ENCODE measurements at regions not wholly inside any gene's neighbourhood (a gene's known extent, or its start where the extent isn't known, plus 50 kb on each side); places are given as distances from the start of the nearest gene placed in this dataset.
A peak's percentile ranks its signal among the peaks of the same experiment; 100 is the strongest.

DNA sequence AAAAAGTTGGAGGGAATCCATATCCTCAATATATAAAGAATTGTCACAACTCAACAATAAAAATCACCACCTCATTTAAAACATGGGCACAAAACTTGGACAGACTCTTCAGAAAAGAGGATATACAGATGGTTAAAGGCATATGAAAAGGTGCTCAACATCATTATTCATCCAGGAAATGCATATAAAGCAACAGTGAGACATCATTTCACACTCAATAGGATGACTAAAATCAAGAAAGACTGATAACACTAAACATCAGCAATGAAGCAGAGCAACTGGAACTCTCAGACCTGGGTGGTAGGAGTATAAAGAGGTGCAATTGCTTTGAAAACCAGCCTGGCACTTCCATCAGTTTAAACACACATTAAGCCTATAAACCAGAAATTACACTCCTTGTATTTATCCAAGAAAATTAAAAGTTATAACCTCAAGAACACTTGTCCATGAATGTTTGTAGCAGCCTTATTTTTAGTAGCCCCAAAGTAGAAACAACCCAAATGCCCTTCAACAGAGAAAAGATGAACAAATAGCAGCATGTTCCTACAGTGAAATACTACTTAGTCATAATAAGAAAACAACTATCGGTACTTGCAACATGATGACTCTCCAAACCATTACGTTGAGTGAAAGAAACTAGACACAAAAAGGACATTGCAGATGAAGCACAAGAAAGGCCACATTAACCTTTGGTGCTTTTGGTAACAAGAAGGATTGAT, 79.1 kb upstream of the TANC1 start:
- TF ChIP-seq RAD21 (IDR thresholded peaks at IDR 0.05; ENCODE audit: low read depth) (no peak), EP300 (IDR thresholded peaks at IDR 0.05; ENCODE audit: borderline replicate concordance) (no peak), TCF12 (IDR thresholded peaks at IDR 0.05; ENCODE audit: low read depth) (no peak), YY1 (IDR thresholded peaks at IDR 0.05; ENCODE audit: low read depth) (no peak), NFIC (IDR thresholded peaks at IDR 0.05) (no peak)
- TF ChIP-seq, protein P1, sequence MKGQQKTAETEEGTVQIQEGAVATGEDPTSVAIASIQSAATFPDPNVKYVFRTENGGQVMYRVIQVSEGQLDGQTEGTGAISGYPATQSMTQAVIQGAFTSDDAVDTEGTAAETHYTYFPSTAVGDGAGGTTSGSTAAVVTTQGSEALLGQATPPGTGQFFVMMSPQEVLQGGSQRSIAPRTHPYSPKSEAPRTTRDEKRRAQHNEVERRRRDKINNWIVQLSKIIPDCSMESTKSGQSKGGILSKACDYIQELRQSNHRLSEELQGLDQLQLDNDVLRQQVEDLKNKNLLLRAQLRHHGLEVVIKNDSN (IDR thresholded peaks at IDR 0.05), result no peak

DNA sequence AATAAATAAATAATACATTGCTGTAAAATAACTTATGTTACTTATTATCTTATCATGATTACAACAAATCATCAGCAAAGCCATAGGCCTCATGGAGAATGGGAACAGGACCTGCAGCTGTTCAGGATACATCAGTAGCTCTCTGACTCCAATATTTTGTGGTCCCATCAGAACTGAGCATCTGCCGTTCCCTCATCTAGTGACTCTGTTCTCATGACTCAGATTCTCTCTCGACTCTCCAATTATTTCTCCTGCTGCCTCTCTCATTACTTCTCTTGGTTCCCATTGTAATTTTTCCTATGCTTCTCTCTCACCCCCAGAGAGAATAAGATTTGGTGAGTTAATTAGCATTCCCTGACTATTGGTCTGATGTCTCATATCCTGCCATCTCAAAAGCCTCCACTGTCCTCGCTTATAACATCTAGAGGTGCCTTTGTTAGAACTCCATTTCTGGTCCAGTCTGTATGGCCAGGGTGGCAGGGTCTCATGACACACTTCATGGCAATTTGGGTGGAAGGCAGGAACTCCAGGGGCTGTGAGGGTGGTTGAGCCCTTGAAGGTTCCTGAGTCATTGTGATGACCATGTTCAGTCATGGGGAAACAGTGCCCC, 78.0 kb upstream of the TANC1 start:
- TF ChIP-seq EP300 (IDR thresholded peaks at IDR 0.05; ENCODE audit: borderline replicate concordance) (no peak), EGR1 (IDR thresholded peaks at IDR 0.05) (no peak)

DNA sequence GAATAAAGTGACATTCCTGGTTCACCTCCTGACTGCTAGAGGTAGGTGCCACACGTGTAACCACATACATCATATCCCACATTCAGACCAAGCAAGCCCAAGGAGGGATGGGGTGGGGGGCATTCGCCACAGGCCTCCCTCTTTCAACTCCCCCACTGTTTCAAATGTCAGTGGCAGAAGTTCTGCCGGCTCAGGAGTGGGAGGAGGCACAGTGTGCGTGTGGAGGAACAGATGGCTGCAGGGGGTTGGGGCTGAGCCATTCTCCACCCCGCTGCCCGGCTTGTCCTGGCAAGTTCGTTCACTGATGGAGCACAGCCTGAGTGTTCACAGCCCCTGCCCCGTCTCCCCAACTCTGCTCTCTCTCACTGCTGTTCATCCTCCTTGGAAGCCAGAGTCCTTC, 75.4 kb upstream of the TANC1 start:
- TF ChIP-seq TEAD4 (IDR thresholded peaks at IDR 0.05) (no peak), FOXM1 (IDR thresholded peaks at IDR 0.05; ENCODE audit: borderline replicate concordance, low read depth) (no peak), NFIC (IDR thresholded peaks at IDR 0.05) (no peak), TAF1 (IDR thresholded peaks at IDR 0.05; ENCODE audit: low read depth) (no peak)
- TF ChIP-seq, protein P1 (IDR thresholded peaks at IDR 0.05), result no peak
- TF ChIP-seq, protein P2, sequence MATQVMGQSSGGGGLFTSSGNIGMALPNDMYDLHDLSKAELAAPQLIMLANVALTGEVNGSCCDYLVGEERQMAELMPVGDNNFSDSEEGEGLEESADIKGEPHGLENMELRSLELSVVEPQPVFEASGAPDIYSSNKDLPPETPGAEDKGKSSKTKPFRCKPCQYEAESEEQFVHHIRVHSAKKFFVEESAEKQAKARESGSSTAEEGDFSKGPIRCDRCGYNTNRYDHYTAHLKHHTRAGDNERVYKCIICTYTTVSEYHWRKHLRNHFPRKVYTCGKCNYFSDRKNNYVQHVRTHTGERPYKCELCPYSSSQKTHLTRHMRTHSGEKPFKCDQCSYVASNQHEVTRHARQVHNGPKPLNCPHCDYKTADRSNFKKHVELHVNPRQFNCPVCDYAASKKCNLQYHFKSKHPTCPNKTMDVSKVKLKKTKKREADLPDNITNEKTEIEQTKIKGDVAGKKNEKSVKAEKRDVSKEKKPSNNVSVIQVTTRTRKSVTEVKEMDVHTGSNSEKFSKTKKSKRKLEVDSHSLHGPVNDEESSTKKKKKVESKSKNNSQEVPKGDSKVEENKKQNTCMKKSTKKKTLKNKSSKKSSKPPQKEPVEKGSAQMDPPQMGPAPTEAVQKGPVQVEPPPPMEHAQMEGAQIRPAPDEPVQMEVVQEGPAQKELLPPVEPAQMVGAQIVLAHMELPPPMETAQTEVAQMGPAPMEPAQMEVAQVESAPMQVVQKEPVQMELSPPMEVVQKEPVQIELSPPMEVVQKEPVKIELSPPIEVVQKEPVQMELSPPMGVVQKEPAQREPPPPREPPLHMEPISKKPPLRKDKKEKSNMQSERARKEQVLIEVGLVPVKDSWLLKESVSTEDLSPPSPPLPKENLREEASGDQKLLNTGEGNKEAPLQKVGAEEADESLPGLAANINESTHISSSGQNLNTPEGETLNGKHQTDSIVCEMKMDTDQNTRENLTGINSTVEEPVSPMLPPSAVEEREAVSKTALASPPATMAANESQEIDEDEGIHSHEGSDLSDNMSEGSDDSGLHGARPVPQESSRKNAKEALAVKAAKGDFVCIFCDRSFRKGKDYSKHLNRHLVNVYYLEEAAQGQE (IDR thresholded peaks at IDR 0.05; ENCODE audit: low read depth), result no peak

DNA sequence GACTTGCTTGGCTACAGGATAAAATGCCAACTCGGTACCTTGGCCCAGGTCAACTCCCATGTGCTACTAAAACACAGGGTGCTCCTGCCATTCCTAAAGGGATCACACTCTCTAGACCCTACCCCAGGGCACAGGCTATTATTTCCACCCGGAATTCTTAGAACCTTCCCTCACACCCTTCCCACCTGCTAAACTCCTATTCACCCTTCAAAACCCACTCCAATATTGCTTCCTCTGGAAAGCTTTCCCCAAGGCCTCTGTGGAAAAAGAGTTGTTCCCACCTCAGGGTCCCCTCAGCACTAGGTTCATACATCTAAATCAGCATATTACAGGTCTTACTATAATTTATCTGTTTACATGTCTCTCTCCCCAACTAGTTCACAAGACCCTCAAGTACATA, 75.0 kb upstream of the TANC1 start:
- TF ChIP-seq, protein P1 (IDR thresholded peaks at IDR 0.05), result no peak
- TF ChIP-seq FOXM1 (IDR thresholded peaks at IDR 0.05; ENCODE audit: borderline replicate concordance, low read depth) (no peak), RAD21 (IDR thresholded peaks at IDR 0.05; ENCODE audit: low read depth) (no peak), TCF12 (IDR thresholded peaks at IDR 0.05; ENCODE audit: low read depth) (no peak), TEAD4 (IDR thresholded peaks at IDR 0.05) (no peak), EP300 (IDR thresholded peaks at IDR 0.05; ENCODE audit: borderline replicate concordance) (no peak), NFIC (IDR thresholded peaks at IDR 0.05) (no peak)

DNA sequence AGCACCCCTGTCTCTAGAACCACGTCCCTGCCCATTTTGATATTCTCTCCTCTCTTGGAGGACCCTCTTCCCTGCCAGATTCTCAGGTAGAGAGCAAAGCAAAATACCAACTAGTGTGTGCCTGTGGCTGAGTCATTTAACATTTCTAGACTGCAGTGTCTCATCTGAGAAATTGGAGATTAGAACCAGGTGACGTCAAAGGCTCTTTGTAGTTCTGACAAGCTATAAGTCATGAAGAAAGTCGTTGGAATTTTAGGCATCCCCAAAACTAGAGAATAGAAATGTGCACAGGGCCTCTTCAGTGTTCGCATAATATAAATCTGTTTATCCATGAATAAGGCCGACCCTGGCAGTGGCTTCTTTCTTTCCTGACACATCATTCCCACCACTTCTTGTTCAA, 74.4 kb upstream of the TANC1 start:
- TF ChIP-seq YY1 (IDR thresholded peaks at IDR 0.05; ENCODE audit: low read depth), result no peak
- no peak for TF ChIP-seq ZBTB7A (IDR thresholded peaks at IDR 0.05; ENCODE audit: low read depth)
- TF ChIP-seq FOXM1 (IDR thresholded peaks at IDR 0.05; ENCODE audit: borderline replicate concordance, low read depth), result no peak
- peak; percentile 59; the same call in 1 of the 2 replicates for TF ChIP-seq TEAD4 (IDR thresholded peaks at IDR 0.05)
- TF ChIP-seq RAD21 (IDR thresholded peaks at IDR 0.05; ENCODE audit: low read depth), result no peak

DNA sequence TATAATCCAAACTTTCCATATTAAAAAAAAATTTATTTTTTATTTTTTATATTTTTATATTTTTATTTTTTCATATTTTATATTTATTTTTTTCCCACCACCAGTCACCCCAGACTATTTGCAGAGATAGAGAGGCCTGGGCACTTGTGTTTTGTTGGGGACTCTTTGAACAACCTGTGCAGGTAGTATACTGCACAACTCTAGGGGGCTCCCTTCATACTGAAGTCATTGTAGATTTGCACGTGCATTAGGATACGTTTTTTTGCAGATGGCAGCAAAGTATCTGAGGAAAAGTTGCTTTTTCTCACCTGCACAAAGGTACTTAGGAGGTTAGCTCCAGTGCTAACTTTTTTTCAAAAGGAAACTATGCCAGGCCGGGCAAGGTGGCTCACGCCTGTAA, 73.9 kb upstream of the TANC1 start:
- TF ChIP-seq RAD21 (IDR thresholded peaks at IDR 0.05; ENCODE audit: low read depth) (no peak), NFIC (IDR thresholded peaks at IDR 0.05) (no peak), CREB1 (IDR thresholded peaks at IDR 0.05; ENCODE audit: low read depth) (no peak), EP300 (IDR thresholded peaks at IDR 0.05; ENCODE audit: borderline replicate concordance) (no peak), TAF1 (IDR thresholded peaks at IDR 0.05; ENCODE audit: low read depth) (no peak), TEAD4 (IDR thresholded peaks at IDR 0.05) (no peak), YY1 (IDR thresholded peaks at IDR 0.05; ENCODE audit: low read depth) (no peak), FOXM1 (IDR thresholded peaks at IDR 0.05; ENCODE audit: borderline replicate concordance, low read depth) (no peak), CEBPB (IDR thresholded peaks at IDR 0.05) (no peak), TCF12 (IDR thresholded peaks at IDR 0.05; ENCODE audit: low read depth) (no peak), ZBTB7A (IDR thresholded peaks at IDR 0.05; ENCODE audit: low read depth) (no peak), EGR1 (IDR thresholded peaks at IDR 0.05) (no peak)
- TF ChIP-seq, protein P1 (IDR thresholded peaks at IDR 0.05), result no peak
- TF ChIP-seq, protein P2 (IDR thresholded peaks at IDR 0.05; ENCODE audit: low read depth), result no peak
- TF ChIP-seq, protein P3, sequence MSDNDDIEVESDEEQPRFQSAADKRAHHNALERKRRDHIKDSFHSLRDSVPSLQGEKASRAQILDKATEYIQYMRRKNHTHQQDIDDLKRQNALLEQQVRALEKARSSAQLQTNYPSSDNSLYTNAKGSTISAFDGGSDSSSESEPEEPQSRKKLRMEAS (IDR thresholded peaks at IDR 0.05), result no peak
